ENCODE measurements at regions not wholly inside any gene's neighbourhood (a gene's known extent, or its start where the extent isn't known, plus 50 kb on each side); places are given as distances from the start of the nearest gene placed in this dataset.
"Not testable (repeated sequence)": the region's sequence is repeated elsewhere in the genome, so short reads cannot be mapped to it uniquely, and the experiment has no call there.

DNA sequence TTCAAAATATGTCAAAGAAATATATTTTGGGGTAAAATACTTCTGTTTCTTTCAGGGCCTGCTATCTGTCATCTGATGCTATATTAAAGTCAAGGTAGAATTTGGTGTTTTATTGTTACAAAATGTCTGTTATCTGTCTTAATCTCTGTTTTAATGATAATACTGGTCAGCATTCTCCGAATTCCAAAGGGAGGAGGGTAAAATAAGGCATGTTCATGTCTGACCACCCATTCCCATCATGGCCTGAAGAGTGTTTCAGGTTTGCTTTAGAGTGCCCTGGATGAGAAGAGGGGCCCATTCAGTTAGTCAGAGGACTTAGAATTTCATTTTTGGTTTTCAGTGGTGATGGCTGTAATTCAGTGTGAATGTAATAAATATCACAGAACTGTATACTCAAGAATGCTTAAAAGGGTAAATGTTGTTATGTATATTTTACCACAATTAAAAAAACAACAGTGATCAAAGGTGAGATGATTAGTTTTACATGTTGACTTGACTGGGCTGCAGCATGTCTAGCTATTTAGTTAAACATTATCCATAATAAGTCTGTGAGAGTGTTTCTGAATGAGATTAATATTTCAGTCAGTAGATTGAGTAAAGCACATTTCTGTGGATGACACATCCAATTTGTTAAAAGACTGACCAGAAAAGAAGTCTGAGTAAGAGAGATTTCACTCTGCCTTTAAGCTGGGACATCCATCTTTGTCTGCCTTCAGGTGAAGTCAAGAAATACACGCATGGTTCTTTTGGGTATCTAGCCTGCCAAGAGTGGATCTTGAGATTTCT is 467.9 kb upstream of the SYT4 start:
- no peak for DNase-seq

DNA sequence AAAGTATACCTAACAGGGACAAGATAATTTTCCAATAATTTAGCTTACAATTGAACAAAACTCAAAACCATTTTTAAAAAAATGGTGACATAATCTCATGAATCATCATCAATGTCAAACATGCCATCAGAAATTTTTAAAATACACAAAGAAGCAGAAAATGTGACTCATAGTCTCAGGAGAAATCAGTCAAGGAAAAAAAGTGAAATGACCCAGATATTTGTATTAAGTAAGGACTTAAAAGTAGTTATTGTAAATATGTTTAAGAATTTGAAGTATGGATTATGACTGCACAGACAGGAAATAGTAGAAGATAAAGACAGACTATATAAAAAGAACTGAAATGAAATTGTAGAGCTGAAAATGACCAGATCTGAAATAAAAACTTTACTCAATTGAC is 473.9 kb upstream of the SYT4 start:
- DNase-seq: no peak

DNA sequence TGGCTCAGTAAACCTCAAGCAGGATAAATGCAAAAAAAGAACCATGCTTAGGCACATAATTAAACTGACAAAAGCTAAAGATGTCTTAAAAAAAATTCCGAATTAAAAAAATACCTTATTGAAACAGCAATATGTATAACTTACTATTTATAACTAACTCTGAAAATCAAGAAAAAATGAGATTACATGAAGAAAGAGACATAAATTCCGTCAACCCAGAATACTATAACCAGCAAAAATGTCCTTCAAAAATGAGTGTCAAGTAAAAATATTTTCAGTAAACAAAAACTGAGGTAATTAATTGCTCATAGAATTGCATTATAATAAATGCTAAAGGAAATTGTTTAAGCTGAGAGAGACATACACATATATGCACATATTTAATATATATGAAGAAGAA is 474.5 kb upstream of the SYT4 start:
- no peak for DNase-seq

DNA sequence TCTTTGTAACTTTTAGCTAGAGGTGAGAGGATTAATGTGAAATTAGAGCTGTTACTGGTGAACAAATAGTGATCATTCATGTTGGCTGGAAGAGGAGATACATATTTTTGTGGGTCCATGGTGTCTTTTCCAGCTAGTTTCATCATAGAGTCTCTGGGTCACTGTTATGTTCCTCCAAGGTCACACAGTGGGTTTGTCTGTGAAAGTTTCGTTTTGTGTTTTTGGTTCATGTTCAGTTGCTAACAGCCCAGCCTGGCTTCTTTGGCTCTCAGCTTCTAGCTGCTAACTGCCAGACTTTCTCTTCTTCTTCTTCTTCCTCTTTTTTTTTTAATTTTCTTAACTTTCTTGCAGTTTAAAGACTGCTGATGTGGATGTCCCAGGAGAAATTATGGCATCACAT is 480.0 kb upstream of the SYT4 start:
- DNase-seq: no peak

DNA sequence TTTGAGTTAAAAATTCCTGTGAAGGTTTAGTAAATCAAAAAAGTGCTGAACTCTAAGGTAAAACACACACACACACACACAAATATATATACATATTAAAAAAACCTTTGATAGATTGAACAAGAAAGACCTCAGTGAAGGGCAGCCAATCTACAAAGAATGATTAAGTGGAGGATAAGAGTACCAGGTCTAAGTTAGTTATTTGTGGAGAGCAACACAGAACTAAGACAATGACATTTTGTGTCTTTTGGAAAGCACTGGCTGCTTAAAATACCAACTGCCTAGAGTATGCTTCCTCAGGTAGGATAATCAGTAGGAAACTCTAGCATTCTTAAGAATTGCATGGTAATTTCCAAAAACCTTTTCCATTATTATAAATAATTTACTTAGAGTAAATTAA is 481.4 kb upstream of the SYT4 start:
- DNase-seq: no peak

DNA sequence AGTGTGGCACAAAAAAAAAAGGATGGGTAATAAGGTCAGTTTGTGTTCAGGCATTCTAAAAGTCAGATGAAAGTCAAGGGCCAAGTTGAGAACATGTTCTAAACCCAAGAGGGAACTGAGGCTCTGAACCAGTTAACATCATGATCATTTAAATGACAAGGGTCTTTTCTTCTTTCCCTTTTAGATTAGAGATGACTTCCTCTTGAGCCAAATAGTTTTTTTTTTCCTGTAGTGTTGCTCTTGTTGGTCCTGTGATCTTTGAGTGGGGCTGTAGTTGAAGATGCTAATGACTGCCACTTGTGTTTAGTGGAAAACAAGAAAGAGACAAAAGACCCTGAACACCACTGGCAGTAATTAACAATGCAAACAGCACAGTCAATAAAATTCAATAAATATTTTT is 482.7 kb upstream of the SYT4 start:
- no peak for DNase-seq

DNA sequence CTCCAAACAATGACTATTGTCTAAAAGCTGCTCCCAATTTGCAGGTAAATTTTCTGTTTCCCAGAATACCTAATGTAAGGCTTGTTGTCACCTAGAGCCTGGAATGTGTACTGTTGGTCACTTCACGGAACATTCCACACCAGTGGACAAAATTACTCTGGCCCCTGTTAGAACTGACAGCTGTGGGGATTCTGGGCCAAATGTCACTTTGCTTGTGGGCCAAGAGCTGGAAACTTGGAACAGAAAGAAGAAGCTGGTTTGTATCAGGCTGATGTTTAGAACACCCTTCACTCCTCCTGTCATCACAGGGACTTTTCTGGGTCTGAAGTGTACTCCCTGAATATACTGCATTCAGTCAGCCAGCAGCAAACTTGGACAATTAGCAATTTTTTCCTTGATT is 495.6 kb upstream of the SYT4 start:
- no peak for DNase-seq

DNA sequence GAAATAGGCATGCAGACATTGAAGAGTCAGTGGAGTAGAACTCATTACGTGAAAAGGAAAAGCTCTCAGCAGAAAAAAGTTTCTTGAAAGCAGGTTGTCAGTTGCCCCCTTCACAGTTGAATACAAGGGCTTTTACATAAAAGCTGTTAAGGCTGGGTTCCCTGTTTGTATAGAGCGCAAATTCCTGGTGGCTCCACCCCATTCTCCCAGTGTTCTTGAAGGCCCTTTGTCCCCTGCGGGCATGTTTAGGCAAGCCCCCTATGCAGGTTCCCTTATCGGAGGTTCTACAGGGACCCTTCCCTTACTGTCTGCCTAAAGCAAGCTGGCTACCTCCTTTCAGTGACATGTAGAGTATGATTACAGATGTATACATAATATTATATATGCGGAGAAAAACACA is 497.2 kb upstream of the SYT4 start:
- DNase-seq: no peak

DNA sequence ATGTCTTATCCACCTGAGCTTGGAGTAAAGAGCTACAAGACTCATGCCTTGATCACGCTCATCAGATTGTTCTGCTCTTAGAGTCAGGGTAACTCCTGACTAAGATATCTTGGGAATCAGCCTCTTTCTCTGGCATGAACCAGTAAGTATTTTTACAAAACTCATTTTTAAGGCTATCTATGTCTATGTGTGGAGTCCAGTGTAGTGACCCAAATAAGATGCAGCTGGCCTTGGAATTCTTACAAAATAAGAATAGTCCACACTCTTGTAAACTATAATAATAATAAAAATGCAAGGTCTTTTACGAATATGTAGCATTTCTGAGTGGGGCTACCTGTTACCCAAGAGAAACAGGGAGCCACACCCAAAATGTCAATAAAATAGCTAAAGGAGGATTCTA is 498.3 kb upstream of the SYT4 start:
- DNase-seq: no peak

DNA sequence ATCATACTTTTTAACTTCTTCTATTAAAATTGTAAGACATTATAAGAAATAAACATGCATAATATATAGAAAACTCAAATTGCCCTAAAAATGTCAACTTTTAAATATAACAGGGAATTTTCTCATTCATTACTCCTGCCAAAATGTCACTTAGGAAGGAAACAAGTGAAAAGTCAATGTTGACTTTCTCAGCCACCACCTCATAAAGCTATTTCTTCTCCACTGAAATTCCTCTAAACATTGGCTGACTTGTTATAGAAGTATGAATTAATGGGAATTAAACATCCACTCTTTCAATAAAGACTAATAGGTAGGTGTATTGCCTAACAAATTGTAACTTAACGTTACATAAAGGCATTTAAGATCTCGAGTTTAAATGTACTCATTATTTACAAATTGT is 499.7 kb upstream of the SYT4 start:
- DNase-seq: no peak

DNA sequence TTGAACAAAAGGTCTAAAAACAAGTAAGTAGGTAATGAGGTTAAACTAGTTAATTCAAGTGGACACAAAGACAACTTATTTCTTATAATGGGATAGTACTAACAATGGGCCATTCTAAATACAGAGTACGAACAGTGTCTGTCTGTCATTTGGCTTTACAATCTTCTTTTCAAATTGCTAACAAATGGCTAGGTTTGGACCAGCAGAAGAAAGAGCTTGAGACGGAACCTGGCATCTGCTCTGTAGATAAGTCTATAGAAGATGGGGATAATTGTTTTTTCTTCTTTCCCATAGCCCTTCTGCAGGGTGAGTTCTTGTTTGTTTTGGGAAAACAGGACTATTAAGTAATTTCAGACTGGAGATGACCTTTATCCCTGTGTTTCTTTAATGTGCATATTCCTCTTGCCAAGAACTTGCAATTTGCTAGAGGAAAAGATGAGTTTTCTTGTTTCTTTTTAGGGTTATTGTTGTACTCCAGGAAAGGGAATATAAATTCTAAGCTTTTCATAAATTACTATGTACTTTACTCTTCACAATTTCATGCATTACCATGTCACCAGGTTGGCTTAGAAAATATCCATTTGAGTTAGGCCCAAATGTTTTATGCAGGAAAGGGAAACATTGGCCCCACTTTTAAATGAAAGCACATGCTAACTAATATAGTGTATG is 500.5 kb upstream of the SYT4 start:
- DNase-seq: no peak

DNA sequence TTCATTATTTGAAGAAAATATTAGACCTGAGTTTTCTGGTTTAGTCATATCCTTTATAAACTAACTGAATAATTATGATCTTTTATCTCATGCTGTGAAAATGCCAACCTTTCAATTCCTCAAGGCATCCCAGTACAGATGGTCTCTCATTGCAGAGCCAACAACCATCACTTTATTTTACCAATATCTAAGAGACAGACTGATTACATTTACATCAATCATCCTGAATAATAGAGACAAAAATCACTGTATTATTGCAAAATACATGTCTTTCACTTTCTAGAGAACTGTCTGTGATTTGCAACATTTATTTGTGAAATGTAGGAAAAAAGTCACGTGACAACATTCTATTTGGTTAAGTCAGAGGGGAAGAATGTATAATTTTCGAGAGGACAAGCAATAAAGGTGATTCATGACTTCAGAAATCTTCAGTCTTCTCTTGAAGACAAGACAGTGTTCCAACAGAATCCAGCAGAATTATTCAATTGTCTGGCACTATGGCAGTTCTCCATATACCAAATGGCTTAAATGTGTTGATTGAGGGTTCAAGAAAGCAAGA is 503.6 kb upstream of the SYT4 start:
- DNase-seq: no peak

DNA sequence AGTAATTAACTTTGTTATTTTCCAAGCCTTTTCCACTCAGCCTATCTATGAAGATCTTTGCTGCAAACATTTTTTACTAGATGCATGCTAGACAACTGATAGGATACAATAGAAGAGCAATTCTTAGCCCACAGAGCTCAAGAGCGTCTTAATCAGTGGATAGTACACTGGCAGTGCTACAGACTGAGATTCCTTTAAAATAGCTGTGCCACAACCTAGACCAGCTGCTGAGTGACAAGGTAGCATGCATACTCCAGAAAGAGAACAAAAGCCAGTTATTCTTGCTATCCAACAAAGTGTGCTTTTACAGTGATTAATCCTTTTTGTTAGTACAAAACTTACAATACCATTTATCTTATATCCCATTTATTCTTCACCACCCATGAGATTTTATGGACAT is 507.9 kb upstream of the SYT4 start:
- no peak for DNase-seq

DNA sequence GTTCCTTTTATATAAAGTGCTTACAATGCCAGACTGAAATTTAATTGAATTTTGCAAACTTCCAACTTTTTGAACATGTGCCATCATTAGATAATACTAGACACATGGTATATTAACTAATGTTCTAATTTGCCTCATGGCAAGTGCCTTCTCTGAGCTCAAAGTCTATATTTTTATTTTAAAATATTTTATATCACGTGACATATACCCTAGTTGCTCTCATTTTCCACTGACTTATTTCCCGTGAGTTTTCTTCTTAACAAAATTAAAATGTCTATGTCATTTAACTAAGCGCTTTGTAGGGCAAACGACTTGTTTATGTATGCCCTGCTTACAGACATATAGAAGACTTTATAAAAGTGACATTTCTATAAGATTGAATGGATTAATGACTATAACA is 509.6 kb upstream of the SYT4 start:
- DNase-seq: no peak

DNA sequence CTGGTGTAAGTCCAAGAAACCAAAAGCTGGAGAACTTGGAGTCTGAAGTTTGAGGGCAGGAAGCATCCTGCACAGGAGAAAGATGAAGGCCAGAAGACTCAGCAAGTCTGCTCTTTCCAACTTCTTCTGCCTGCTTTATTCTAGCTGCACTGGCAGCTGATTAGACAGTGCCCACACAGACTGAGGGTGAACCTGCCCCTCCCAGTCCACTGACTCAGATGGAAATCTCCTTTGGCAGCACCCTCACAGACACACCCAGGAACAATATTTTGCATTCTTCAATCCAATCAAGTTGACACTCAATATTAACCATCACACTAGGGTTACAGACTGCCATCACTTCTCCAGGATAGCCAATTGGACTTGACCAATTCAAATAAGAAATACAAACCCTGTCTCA is 510.4 kb upstream of the SYT4 start:
- not testable (repeated sequence) for DNase-seq

DNA sequence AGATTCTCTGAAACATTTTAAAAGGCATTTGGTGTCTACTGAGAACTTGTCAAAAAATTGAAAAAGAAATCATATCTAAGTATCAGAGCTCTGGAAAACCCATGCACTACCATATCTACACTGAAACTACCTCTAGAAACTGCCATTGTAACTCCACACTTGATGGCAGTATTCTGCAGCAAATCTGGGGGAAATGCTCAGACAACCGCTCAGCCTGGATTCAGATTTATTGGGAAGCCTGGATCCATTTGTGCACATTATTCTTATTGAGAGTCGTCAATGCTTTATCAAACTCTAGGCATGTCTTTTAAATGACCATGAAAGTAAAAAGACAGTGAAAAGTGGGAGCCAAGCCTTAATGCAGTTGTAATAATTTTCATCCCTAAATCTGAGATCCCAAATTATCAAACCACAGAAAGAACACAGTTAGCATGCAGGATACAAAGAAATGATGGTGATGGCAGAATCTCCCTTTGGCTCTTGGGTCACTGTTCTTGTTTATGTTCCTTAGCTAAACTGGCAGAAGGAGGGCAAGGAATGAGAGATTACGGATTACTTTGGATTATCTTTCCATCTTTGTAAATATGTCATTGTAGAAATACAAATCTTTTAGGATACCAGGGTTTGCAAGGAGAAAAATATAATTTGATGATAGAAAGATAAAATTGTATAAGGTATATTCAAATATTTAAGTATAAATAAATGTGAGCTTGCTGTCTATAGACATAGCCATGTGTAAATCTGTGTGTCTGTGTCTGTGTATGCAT is 512.1 kb upstream of the SYT4 start:
- DNase-seq: no peak

DNA sequence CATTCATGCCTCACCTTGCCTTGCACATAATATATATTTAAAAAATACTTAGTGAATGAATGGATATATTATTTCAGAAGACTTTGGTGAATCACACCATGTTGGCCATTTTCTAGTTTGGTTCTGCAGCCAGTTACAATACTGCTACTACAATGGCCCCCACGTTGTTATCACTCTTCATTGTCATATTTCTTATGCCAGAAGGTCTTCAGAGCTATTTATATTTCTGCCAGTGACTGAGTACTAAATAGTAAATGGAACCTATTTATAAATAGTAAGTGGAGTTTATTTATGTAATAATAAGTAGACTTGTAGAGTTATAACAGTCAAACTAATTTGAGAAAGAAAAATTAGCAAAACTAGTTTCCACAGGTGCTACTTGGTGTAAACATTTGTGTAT is 516.6 kb upstream of the SYT4 start:
- no peak for DNase-seq

DNA sequence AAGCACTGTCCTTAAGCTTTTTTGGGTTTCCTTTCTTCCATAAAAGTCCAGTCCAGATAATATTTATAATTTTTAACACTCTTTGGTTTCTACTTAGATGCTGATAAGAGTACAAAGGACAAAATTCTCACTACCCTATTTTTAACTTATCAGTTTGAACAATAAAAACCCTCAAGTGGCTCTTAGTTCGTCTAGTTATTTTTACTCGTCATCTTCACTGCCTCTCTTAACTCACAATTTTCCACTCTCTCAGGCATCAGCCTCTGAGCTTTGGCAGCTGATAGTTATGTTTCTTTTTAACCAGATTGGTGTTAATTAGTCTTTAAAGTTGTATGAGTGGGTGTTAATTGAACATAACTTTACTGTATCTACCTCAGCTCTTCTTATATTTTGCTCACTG is 517.1 kb upstream of the SYT4 start:
- no peak for DNase-seq

DNA sequence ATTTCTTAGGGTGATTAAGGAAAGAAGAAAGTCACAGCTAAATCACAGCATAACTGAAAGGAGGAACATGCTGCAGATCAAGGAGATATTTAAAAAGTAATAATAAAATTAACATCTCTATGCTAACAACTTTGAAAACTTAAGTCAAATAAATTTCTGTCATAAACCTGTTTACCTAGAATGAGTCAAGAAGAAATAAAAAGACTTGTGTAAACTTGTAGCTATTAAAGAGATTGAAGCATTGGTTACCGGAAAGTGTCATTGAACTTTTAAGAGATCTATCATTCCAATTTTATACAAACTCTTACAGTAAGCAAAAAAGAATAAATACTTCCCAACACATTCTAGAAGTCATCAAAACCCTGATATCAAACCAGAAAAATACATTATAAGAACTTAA is 520.1 kb upstream of the SYT4 start:
- no peak for DNase-seq

DNA sequence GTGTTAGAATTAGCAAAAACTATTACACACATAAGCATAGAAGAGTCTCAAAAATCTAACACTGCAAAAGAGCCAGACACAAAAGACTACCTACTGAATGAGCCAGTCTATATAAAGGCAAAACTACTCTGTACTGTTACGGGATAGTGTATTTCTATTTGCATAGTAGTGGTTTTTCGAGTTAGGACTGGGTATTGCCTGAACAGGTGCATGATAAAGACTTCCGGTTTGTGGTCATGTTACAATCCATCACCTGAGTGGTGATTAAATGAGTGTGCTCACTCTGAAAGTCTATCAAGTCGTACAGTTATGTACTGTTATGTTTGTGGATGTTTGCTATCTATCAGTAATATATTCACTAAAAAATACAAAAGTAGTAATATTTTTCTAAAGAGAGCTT is 523.3 kb upstream of the SYT4 start:
- no peak for DNase-seq

DNA sequence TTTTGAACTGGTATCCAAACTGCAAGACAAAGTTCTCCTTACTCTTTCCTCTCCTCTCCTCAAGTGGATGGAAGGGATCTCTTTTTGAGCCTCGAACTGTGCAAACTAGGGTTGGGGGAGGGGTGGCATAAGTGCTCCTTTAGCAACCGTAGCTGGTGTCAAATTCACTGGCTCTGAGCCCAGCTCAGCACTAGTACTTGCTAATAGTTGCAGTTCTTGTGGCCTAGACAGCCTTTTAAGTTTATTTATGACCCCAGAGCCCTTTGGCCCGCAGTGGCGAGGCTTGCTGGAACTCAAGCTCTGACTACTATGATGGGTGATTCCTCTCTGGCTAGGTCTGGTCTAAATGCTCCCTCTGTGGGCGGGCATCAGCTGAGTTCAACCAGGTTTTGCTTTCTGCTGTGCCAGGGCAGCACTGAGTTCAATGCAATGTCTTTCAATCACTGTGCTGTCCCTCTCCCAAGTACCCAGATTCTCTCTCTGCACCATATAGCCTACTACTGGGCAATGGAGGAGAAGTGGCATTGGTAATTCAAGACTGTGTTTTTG is 528.4 kb upstream of the SYT4 start:
- no peak for DNase-seq

DNA sequence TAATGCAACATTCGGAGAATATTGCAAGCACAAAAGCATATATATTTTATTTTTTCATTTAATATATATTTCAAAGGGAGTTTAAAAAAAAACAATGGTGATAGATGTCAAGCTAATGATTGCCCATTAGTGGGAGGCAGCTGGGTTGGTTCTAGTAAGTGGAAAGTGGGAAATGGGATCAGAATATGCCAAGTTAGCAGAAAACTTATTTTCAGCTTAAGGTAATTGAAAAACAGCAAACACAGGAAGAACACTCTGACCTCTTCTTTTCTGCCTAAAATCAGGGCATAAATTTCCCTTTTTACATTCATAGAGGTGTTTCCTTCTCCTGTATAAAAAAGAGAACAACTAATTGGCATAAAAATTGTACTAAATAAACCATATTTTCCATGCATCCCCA is 535.3 kb upstream of the SYT4 start:
- no peak for DNase-seq

DNA sequence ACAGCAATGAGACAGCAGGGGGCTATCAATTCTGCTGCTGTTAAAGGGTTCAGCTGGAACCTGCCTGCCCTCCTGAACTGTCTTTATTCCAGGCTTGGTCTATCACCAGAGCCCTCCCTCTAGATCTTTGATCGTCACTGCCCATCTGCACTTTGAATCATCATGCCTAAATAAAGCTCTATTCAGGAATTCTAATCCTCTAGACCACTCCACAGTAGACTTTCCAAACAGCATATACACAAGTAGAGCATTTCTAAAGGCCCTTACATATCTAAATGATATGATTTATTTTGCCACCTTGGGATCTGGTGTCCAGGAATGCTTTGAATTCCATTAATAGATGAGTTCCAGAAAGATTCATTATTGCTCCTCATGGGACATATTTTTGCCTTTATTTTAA is 542.1 kb upstream of the SYT4 start:
- DNase-seq: no peak

Data from T-helper 1 cell (primary cell).